DND-41 (cell line): ENCODE measurements at regions not wholly inside any gene's neighbourhood (a gene's known extent, or its start where the extent isn't known, plus 50 kb on each side); places are given as distances from the start of the nearest gene placed in this dataset.

Experiments used
- EZH2 ChIP-seq: IDR thresholded peaks from 3 replicates; pipeline ENCODE4 v1.6.1; 2012; ENCODE audit warnings: borderline replicate concordance, low read depth, mild to moderate bottlenecking, moderate library complexity, low read length, inconsistent platforms; ENCODE audit not compliant: severe bottlenecking
- TF ChIP-seq, protein P1 (sequence below): IDR thresholded peaks from 2 replicates; pipeline ENCODE4 v1.5.1; 2012; ENCODE audit warnings: borderline replicate concordance, low read length, moderate library complexity, mild to moderate bottlenecking; ENCODE audit not compliant: poor library complexity, severe bottlenecking; ENCODE audit errors: extremely low read depth

DNA sequence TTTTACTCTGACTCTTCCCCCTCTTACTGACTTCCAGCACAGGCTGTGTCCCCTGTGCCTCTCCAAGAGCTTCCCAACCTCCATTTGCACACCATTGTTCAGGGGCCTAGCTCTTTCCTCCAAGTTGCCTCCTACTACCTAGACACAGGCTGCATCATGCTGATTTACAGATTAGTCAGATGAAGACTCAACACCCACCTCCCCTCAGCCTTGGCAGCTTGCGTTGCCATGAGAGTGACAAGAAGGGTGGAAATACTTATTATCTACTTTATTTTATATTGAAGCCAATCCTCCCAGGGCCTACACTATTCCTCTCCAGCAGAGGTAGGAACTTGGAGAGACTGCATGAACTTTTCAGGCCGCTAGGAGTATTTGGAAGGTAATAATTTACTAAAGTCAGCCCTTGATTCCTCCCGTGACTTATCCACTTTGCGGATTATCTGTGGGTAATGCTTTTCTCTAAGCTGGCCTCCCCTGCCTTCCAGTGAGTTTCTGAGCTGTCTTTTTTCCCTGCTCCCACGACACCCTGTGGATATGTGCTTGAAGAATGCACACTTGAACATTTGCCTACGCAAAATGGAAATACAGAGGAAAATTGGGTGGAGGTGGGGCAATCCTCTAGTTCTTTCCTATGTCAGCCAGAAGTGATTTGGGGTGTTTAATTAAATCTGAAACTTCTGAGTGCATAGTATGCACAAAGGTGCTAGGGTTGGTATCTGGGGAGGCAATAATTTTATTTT lies 74.1 kb upstream of the TMEM164 start:
- TF ChIP-seq, protein P1, sequence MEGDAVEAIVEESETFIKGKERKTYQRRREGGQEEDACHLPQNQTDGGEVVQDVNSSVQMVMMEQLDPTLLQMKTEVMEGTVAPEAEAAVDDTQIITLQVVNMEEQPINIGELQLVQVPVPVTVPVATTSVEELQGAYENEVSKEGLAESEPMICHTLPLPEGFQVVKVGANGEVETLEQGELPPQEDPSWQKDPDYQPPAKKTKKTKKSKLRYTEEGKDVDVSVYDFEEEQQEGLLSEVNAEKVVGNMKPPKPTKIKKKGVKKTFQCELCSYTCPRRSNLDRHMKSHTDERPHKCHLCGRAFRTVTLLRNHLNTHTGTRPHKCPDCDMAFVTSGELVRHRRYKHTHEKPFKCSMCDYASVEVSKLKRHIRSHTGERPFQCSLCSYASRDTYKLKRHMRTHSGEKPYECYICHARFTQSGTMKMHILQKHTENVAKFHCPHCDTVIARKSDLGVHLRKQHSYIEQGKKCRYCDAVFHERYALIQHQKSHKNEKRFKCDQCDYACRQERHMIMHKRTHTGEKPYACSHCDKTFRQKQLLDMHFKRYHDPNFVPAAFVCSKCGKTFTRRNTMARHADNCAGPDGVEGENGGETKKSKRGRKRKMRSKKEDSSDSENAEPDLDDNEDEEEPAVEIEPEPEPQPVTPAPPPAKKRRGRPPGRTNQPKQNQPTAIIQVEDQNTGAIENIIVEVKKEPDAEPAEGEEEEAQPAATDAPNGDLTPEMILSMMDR = no peak
- TF ChIP-seq EZH2 = no peak
